Adrenal gland (tissue), 5 donors: ENCODE measurements at regions not wholly inside any gene's neighbourhood (a gene's known extent, or its start where the extent isn't known, plus 50 kb on each side); places are given as distances from the start of the nearest gene placed in this dataset.

Experiments used
- CTCF ChIP-seq, 6 experiments: fragments of 450-650 bp in 4 of 6; fragments of 200-600 bp in 2 of 6; sonication (generic) in 1 of 6; IDR thresholded peaks; 1 replicate in 5 of 6; 2 replicates in 1 of 6; pipeline versions ENCODE4 v1.5.1 to v1.8.0; 2016 to 2021; ENCODE audit warnings: antibody characterized with exemption in 6 of 6, mild to moderate bottlenecking in 2 of 6, moderate library complexity in 1 of 6
- POLR2A ChIP-seq, 2 donors: fragments of 450-650 bp; IDR thresholded peaks; one replicate each; pipeline ENCODE4 v1.6.1; 2017; ENCODE audit warnings: antibody characterized with exemption in 2 of 2, mild to moderate bottlenecking in 2 of 2, moderate library complexity in 1 of 2
- donor health status: DM: no; HTN: no; CAD: no.

- TF ChIP-seq CTCF (IDR thresholded peaks at IDR 0.05) (no peak), POLR2A (IDR thresholded peaks at IDR 0.05) (no peak)
Observed at GRCh38 chr16:73279451-73279850, 231.5 kb upstream of the ZFHX3 start.
